ENCODE measurements at regions not wholly inside any gene's neighbourhood (a gene's known extent, or its start where the extent isn't known, plus 50 kb on each side); places are given as distances from the start of the nearest gene placed in this dataset.

DNA sequence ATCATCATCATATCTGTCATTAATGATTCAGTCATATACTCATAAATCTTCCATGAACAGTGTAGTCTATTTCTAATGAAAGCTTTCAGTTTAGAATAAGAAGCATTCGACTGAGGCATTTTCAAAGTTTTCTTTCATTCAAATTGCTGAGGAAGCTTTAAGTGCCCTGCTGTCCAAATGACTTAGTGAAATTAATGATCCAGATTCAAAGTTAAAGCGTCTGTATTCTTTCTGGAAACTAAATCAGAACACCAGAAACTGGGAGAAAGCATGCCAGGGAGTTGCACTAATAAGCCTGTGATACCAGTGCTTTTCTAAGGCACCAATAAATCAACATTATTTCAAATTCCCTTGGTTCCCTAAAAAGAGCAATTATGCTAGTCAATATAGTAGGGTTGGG is 367.8 kb upstream of the ANO5 start:
- DNase-seq, result no peak

GRCh38 chr11:21838427-21838826 is 354.5 kb upstream of the ANO5 start:
- DNase-seq, result no peak

GRCh38 chr11:21839796-21840195 is 353.1 kb upstream of the ANO5 start:
- no peak for DNase-seq

DNA sequence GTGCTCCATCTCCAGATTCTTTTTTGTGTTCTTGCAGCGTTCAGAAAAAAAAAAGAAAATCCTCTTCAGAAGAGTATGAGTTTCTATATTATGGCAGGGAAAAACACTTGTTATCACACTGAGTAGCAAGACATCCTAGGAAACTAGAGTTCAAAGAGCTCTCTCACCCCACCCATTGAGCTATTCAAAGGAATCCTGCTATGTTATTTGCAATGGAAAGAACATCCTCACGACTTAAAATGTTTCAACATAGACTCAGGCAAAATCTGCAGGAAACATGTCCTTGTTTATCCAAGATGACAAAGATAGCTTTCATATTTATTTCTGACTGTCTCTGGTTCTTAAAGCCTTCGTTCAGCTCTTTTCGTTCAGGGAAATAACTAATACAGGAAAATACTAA is 331.6 kb upstream of the ANO5 start:
- DNase-seq, result no peak

- no peak for DNase-seq
Observed at GRCh38 chr11:21865541-21865940, 327.3 kb upstream of the ANO5 start.

DNA sequence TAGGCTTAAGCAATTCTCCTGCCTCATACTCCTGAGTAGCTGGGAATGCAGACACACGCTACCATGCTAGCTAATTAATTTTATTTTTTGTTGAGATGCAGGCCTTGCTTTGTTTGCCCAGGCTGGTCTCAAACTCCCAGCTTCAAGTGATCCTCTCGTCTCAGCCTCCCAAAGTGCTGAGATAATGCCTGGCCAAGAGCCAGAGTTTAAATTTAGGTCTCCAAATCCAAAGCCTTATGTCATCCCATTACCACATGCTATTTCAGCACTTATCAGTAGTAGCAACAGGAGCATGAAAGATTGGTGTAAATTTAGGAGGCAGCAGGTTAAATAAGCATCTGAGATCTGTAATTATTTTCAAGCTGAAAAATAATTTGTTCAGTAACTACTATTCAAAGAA is 326.1 kb upstream of the ANO5 start:
- DNase-seq, result no peak

DNA sequence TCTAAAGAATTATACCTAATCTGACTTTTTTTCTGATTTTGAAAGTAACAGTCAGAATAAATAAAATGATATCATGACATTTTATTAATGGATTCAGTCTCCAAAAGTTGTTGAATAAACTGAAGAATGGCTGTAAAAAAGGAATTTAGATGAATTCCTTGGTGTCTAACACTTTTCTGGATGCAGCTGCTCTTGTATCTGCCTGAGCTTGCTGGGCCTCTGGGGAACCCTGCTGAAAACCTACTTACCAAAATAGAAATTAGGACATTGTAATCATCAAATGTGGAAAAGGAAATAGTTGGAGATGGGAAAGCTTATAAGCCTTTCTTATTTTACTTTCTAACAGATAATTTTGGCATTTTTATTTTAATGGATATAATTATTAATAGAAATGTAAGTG is 315.7 kb upstream of the ANO5 start:
- DNase-seq, result peak; percentile 15

DNA sequence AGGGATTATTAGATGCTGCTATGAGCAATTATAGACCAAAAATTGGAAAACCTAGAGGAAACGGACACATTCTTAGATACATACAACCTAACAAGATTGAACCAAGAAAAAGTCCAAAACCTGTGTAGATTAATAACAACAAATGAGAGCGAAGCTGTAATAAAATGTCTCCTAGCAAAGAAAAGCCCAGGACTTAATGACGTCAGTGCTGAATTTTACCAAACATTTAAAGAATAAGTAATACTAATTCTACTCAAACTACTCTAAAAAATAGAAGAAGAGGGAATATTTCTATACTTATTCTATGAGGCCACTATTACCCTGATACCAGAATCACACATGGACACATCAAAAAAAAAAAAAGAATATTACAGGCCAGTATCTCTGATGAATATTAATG is 309.5 kb upstream of the ANO5 start:
- DNase-seq, result no peak

GRCh38 chr11:21888814-21889213 is 304.1 kb upstream of the ANO5 start:
- no peak for DNase-seq

DNA sequence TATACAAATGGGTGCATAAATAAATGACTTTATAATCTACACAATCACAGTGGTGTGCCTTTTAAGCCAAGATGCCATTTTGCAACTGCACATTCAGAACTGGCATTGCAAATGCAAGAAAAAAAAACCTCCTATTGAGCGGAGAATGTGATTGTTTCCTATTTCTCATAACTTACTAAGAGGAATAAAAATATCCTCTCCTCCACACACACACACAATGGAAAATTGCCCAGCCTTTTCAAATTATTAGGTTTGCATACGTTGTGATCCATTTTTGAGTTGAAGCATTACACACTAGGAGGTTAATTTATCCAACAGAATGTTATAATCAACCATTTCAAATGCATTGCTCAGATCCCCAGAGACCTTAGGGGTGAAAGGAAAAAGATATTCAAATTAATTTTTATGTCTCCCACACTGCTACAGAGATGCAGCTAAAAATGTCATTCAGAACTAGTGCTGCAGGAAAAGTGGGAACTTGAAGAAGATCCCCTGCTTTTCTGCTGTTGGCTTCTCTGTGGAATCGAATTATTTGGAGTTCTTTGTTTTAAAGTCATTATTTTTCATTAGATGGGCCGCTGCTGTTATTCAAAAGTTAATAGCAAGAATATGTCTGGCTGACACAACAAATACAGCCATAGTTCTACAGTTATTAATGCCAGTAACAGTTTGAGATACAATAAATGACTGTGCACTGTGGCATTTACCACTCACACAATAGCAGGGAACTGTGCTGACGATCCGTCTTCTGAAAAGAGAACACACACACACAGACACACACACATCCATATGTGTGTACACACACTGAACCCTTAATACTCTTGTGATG is 299.9 kb upstream of the ANO5 start:
- DNase-seq, result no peak

DNA sequence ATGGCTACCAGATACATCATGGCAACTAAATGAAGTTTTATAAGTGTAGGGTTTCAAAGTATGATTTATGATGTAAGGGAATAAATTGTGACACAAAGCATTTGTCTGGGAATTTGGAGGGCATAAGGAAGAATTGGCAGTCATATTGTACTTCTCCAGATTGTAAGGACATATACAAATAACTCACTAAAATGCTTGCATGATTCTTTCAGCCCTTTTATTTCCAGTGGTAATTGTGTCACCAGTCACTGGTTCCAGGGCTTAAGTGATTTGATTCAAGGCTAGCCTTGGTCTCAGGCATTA is 299.4 kb upstream of the ANO5 start:
- DNase-seq, result no peak

DNA sequence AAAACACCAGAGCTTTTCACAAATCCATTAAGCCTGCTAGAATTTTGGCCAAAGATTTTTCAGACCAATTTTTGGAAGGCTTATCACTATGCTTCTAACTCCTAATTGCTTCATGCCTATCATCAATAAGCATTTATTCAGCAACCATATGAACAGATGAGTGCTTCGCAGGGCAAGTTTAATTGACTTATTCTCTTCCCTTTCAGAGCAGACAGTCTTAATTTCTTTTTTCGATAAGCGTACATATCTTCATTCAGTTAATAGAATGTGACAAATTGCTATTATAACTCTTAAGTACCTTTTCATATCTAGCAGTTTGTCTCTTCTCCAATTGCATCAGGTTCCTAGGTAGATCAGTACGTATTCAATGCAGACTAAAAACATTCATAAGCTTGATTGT is 298.4 kb upstream of the ANO5 start:
- no peak for DNase-seq

DNA sequence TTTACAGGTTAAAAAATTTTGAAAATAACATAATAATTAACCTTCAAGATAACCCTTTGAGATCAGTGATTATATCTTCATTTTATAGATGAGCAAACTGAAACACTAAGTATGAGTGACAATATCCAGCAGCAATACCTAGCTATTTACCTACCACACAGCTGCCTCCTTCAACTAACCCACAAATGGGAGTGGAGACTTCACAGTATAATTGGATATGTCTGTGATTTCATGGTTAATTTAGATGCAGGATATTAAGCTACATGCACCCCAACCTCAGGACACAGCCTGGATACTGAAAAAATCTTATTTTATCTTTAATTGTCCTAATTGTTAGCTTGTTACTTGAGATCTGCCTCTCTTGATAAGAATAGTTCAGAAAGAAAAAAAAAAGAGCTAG is 297.2 kb upstream of the ANO5 start:
- DNase-seq, result no peak

GRCh38 chr11:21896216-21896615 is 296.7 kb upstream of the ANO5 start:
- no peak for DNase-seq

- no peak for DNase-seq
Observed at GRCh38 chr11:21896746-21897602, 295.9 kb upstream of the ANO5 start.

GRCh38 chr11:21897752-21898151 is 295.1 kb upstream of the ANO5 start:
- DNase-seq, result no peak

DNA sequence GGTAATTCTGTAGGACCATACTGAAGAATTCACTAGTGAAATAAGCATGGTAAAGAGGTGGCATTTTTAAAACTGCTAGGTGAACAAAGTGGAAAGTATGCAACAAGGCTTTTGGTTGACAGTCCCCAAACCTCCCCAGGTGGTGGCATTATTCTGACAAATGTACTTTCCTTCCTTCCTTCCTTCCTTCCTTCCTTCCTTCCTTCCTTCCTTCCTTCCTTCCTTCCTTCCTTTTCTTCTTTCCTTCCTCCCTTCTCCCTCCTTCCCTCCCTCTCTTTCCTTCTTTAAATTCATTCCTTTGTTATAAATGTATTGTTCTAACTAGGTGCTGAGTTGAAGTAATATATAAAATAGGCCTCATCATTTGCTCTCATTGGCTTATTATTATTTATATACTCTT is 284.7 kb upstream of the ANO5 start:
- no peak for DNase-seq

DNA sequence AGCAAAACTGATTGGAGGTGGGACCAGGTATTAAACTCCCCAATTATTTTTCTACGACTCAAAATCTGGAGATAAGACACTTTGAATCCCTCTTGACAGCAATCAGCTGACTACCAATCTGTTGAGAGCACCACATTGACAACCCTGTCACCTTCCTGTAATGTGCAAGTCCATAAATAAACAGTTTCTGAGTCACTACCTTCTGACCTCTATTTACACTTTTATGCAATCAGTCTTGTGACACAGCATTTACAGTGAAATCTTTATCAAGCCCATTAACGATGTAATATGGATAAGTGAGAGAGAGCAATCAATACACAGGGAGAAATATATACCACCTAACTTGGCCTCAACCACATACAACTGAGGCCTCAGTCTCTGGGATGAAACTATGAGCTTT is 283.7 kb upstream of the ANO5 start:
- DNase-seq, result no peak

- no peak for DNase-seq
Observed at GRCh38 chr11:21911061-21911460, 281.8 kb upstream of the ANO5 start.

- no peak for DNase-seq
Observed at GRCh38 chr11:21912285-21912684, 280.6 kb upstream of the ANO5 start.

- no peak for DNase-seq
Observed at GRCh38 chr11:21921151-21921550, 271.7 kb upstream of the ANO5 start.

- no peak for DNase-seq
Observed at GRCh38 chr11:21924262-21924661, 268.6 kb upstream of the ANO5 start.

GRCh38 chr11:21927628-21928027 is 265.3 kb upstream of the ANO5 start:
- no peak for DNase-seq

- no peak for DNase-seq
Observed at GRCh38 chr11:21928847-21929246, 264.0 kb upstream of the ANO5 start.

All from muscle of arm (tissue), 1 donor.